ENCODE measurements at regions not wholly inside any gene's neighbourhood (a gene's known extent, or its start where the extent isn't known, plus 50 kb on each side); places are given as distances from the start of the nearest gene placed in this dataset.

GRCh38 chr15:60057554-60057953 is 53.4 kb downstream of the FOXB1 start:
- no peak for DNase-seq (ENCODE audit: low read depth in 2 of 2)

GRCh38 chr15:60059186-60059585 is 55.1 kb downstream of the FOXB1 start:
- DNase-seq (ENCODE audit: low read depth in 2 of 2), result no peak

- DNase-seq (ENCODE audit: low read depth in 2 of 2), result no peak
These were observed 57.6 kb downstream of the FOXB1 start for GRCh38 chr15:60061758-60062157.

- no peak for DNase-seq (ENCODE audit: low read depth in 2 of 2)
These were observed 58.7 kb downstream of the FOXB1 start for GRCh38 chr15:60062826-60063225.

- DNase-seq (ENCODE audit: low read depth in 2 of 2), result no peak
These were observed 61.8 kb downstream of the FOXB1 start for GRCh38 chr15:60065951-60066350.

GRCh38 chr15:60070838-60071493 is 66.9 kb downstream of the FOXB1 start:
- DNase-seq (ENCODE audit: low read depth in 2 of 2), result no peak

GRCh38 chr15:60072826-60073465 is 68.8 kb downstream of the FOXB1 start:
- DNase-seq (ENCODE audit: low read depth in 2 of 2), result no peak

- DNase-seq (ENCODE audit: low read depth in 2 of 2), result no peak
These were observed 69.3 kb downstream of the FOXB1 start for GRCh38 chr15:60073466-60073840.

GRCh38 chr15:60074181-60074885 is 70.2 kb downstream of the FOXB1 start:
- DNase-seq (ENCODE audit: low read depth in 2 of 2), result no peak

GRCh38 chr15:60076045-60076444 is 71.9 kb downstream of the FOXB1 start:
- no peak for DNase-seq (ENCODE audit: low read depth in 2 of 2)

- DNase-seq (ENCODE audit: low read depth in 2 of 2), result no peak
These were observed 72.6 kb downstream of the FOXB1 start for GRCh38 chr15:60076582-60077276.

- no peak for DNase-seq (ENCODE audit: low read depth in 2 of 2)
These were observed 73.7 kb downstream of the FOXB1 start for GRCh38 chr15:60077581-60078359.

- no peak for DNase-seq (ENCODE audit: low read depth in 2 of 2)
These were observed 75.1 kb downstream of the FOXB1 start for GRCh38 chr15:60079210-60079609.

GRCh38 chr15:60081976-60082375 is 77.9 kb downstream of the FOXB1 start:
- no peak for DNase-seq (ENCODE audit: low read depth in 2 of 2)

GRCh38 chr15:60083318-60083717 is 79.2 kb downstream of the FOXB1 start:
- DNase-seq (ENCODE audit: low read depth in 2 of 2), result no peak

GRCh38 chr15:60086681-60087429 is 82.7 kb downstream of the FOXB1 start:
- no peak for DNase-seq (ENCODE audit: low read depth in 2 of 2)

GRCh38 chr15:60087561-60087960 is 83.5 kb downstream of the FOXB1 start:
- no peak for DNase-seq (ENCODE audit: low read depth in 2 of 2)

- no peak for DNase-seq (ENCODE audit: low read depth in 2 of 2)
These were observed 86.6 kb downstream of the FOXB1 start for GRCh38 chr15:60090747-60091146.

- no peak for DNase-seq (ENCODE audit: low read depth in 2 of 2)
These were observed 87.0 kb downstream of the FOXB1 start for GRCh38 chr15:60091157-60091556.

GRCh38 chr15:60091911-60092310 is 87.8 kb downstream of the FOXB1 start:
- no peak for DNase-seq (ENCODE audit: low read depth in 2 of 2)

All from stimulated activated CD4-positive, alpha-beta T cell treated with anti-CD3 and anti-CD28 coated beads, Interleukin-1b, Interleukin-23, amount 100 ng/mL, for 4 hours (primary cell).